ENCODE measurements at regions not wholly inside any gene's neighbourhood (a gene's known extent, or its start where the extent isn't known, plus 50 kb on each side); places are given as distances from the start of the nearest gene placed in this dataset.

GRCh38 chr2:82826437-82826836, 1632.6 kb downstream of the SUCLG1 start:
- no peak overlapping the region for H3K9ac ChIP-seq (ENCODE audit: insufficient read depth, low read length)
- no peak for DNase-seq (ENCODE audit: low read depth in 2 of 2)
- no peak overlapping the region for H3K27ac ChIP-seq (ENCODE audit: insufficient read depth, low read length)
- TF ChIP-seq EZH2 (IDR thresholded peaks at IDR 0.05; ENCODE audit: low read length, missing control alignments) = no peak
- TF ChIP-seq CTCF (conservative IDR thresholded peaks at IDR 0.05 in 1 of 2, IDR thresholded peaks at IDR 0.05 in 1 of 2; ENCODE audit: low read depth in 1 of 2, low read length in 2 of 2) = no peak
- H3K79me2 ChIP-seq (ENCODE audit: control insufficient read depth, insufficient read depth, low read length) = no peaks in the 10 kb centered on the region
- no peaks in the 10 kb centered on the region for H4K20me1 ChIP-seq (ENCODE audit: control insufficient read depth, extremely low read depth, insufficient read depth, low read length)
- H3K4me2 ChIP-seq (ENCODE audit: extremely low read depth, insufficient read depth, low read length) = no peak overlapping the region
- no peak overlapping the region for H3K4me3 ChIP-seq (replicated peaks in 1 of 4; ENCODE audit: control extremely low read depth in 1 of 4, insufficient read depth in 1 of 4, low read depth in 3 of 4, low read length in 4 of 4)
- H2AFZ ChIP-seq (ENCODE audit: low read length) = no peak overlapping the region
- no peaks in the 10 kb centered on the region for H3K9me3 ChIP-seq (ENCODE audit: control insufficient read depth, insufficient read depth, low read depth, low read length)
- H3K27me3 ChIP-seq (ENCODE audit: control insufficient read depth, insufficient read depth, low read length) = no peaks in the 10 kb centered on the region
- no peaks in the 10 kb centered on the region for H3K36me3 ChIP-seq (ENCODE audit: control insufficient read depth, insufficient read depth, low read length)
- H3K4me1 ChIP-seq (ENCODE audit: control insufficient read depth, extremely low read depth, insufficient read depth, low read length) = no peaks in the 10 kb centered on the region

- H3K9ac ChIP-seq (ENCODE audit: insufficient read depth, low read length) = no peak overlapping the region
- no peaks in the 10 kb centered on the region for H3K4me1 ChIP-seq (ENCODE audit: control insufficient read depth, extremely low read depth, insufficient read depth, low read length)
- no peaks in the 10 kb centered on the region for H3K36me3 ChIP-seq (ENCODE audit: control insufficient read depth, insufficient read depth, low read length)
- no peaks in the 10 kb centered on the region for H3K27me3 ChIP-seq (ENCODE audit: control insufficient read depth, insufficient read depth, low read length)
- H3K79me2 ChIP-seq (ENCODE audit: control insufficient read depth, insufficient read depth, low read length) = no peaks in the 10 kb centered on the region
- no peak overlapping the region for H3K4me3 ChIP-seq (replicated peaks in 1 of 4; ENCODE audit: control extremely low read depth in 1 of 4, insufficient read depth in 1 of 4, low read depth in 3 of 4, low read length in 4 of 4)
- no peaks in the 10 kb centered on the region for H3K9me3 ChIP-seq (ENCODE audit: control insufficient read depth, insufficient read depth, low read depth, low read length)
- H4K20me1 ChIP-seq (ENCODE audit: control insufficient read depth, extremely low read depth, insufficient read depth, low read length) = no peaks in the 10 kb centered on the region
- DNase-seq (ENCODE audit: low read depth in 2 of 2) = no peak
- no peak overlapping the region for H2AFZ ChIP-seq (ENCODE audit: low read length)
- TF ChIP-seq EZH2 (IDR thresholded peaks at IDR 0.05; ENCODE audit: low read length, missing control alignments) = no peak
- TF ChIP-seq CTCF (conservative IDR thresholded peaks at IDR 0.05 in 1 of 2, IDR thresholded peaks at IDR 0.05 in 1 of 2; ENCODE audit: low read depth in 1 of 2, low read length in 2 of 2) = no peak
- H3K4me2 ChIP-seq (ENCODE audit: extremely low read depth, insufficient read depth, low read length) = no peak overlapping the region
- no peak overlapping the region for H3K27ac ChIP-seq (ENCODE audit: insufficient read depth, low read length)
These were observed 1633.5 kb downstream of the SUCLG1 start for GRCh38 chr2:82825410-82826090.

- Histone ChIP-seq H3K4me3 (replicated peaks in 1 of 4; ENCODE audit: control extremely low read depth in 1 of 4, insufficient read depth in 1 of 4, low read depth in 3 of 4, low read length in 4 of 4) (no peak overlapping the region), H3K27me3 (ENCODE audit: control insufficient read depth, insufficient read depth, low read length) (no peaks in the 10 kb centered on the region), H3K4me1 (ENCODE audit: control insufficient read depth, extremely low read depth, insufficient read depth, low read length) (no peaks in the 10 kb centered on the region), H2AFZ (ENCODE audit: low read length) (no peak overlapping the region), H4K20me1 (ENCODE audit: control insufficient read depth, extremely low read depth, insufficient read depth, low read length) (no peaks in the 10 kb centered on the region), H3K9ac (ENCODE audit: insufficient read depth, low read length) (no peak overlapping the region), H3K36me3 (ENCODE audit: control insufficient read depth, insufficient read depth, low read length) (no peaks in the 10 kb centered on the region), H3K9me3 (ENCODE audit: control insufficient read depth, insufficient read depth, low read depth, low read length) (no peaks in the 10 kb centered on the region), H3K4me2 (ENCODE audit: extremely low read depth, insufficient read depth, low read length) (no peak overlapping the region), H3K27ac (ENCODE audit: insufficient read depth, low read length) (no peak overlapping the region), H3K79me2 (ENCODE audit: control insufficient read depth, insufficient read depth, low read length) (no peaks in the 10 kb centered on the region)
- no peak for DNase-seq (ENCODE audit: low read depth in 2 of 2)
- TF ChIP-seq CTCF (conservative IDR thresholded peaks at IDR 0.05 in 1 of 2, IDR thresholded peaks at IDR 0.05 in 1 of 2; ENCODE audit: low read depth in 1 of 2, low read length in 2 of 2) (no peak), EZH2 (IDR thresholded peaks at IDR 0.05; ENCODE audit: low read length, missing control alignments) (no peak)
These were observed 1635.2 kb downstream of the SUCLG1 start for GRCh38 chr2:82823892-82824291.

Measured in fibroblast of lung (primary cell).